Upper lobe of right lung (tissue), 1 donor: ENCODE measurements at regions not wholly inside any gene's neighbourhood (a gene's known extent, or its start where the extent isn't known, plus 50 kb on each side); places are given as distances from the start of the nearest gene placed in this dataset.

Experiments used
- ATAC-seq: fragments of 200-7000 bp; cut with Tn5 transposase; one replicate; pipeline ENCODE4 v1.9.1; 2020; ENCODE audit warnings: mild to moderate bottlenecking, moderate library complexity
- DNase-seq: peaks from one replicate; pipeline ENCODE4 v3.0.0-alpha.2; 2020
- H3K27ac ChIP-seq: fragments of 200-600 bp; one replicate; pipeline ENCODE4 v1.8.0; 2022
- H3K27me3 ChIP-seq: fragments of 200-600 bp; one replicate; pipeline ENCODE4 v1.8.0; 2022; ENCODE audit warnings: mild to moderate bottlenecking
- H3K36me3 ChIP-seq: fragments of 200-600 bp; one replicate; pipeline ENCODE4 v1.8.0; 2022
- H3K4me1 ChIP-seq: fragments of 200-600 bp; one replicate; pipeline ENCODE4 v1.8.0; 2022
- H3K4me3 ChIP-seq: fragments of 200-600 bp; one replicate; pipeline ENCODE4 v1.8.0; 2022; ENCODE audit warnings: mild to moderate bottlenecking
- H3K9me3 ChIP-seq: fragments of 200-600 bp; one replicate; pipeline ENCODE4 v1.8.0; 2022
- CTCF ChIP-seq: fragments of 200-600 bp; IDR thresholded peaks from one replicate; pipeline ENCODE4 v1.8.0; 2022; ENCODE audit warnings: antibody characterized with exemption
- intact Hi-C: fragments of 100-400 bp; cut with DNase I; formaldehyde crosslinking; loops from one replicate; pipeline ENCODE4 v1.11.0; 2022
- donor health status: DM: no; HTN: yes; CAD: no; lungs with severe emphysema.

GRCh38 chrX:574251-574650, 56.3 kb upstream of the SHOX start:
- TF ChIP-seq CTCF = no peak
- intact Hi-C loops = no loop called here
- Histone ChIP-seq H3K27me3 (no peaks in the 10 kb centered on the region), H3K4me1 (no peaks in the 10 kb centered on the region), H3K36me3 (no peaks in the 10 kb centered on the region), H3K4me3 (no peak overlapping the region), H3K9me3 (no peaks in the 10 kb centered on the region), H3K27ac (no peak overlapping the region)
- no peak for DNase-seq
- ATAC-seq = no peak

- H3K36me3 ChIP-seq = no peaks in the 10 kb centered on the region
- intact Hi-C loops = no loop called here
- no peak for TF ChIP-seq CTCF
- H3K9me3 ChIP-seq = no peaks in the 10 kb centered on the region
- H3K27ac ChIP-seq = no peak overlapping the region
- DNase-seq (no peak), ATAC-seq (no peak)
- no peaks in the 10 kb centered on the region for H3K4me1 ChIP-seq
- H3K4me3 ChIP-seq = no peak overlapping the region
- H3K27me3 ChIP-seq = no peaks in the 10 kb centered on the region
These were observed 55.8 kb upstream of the SHOX start for GRCh38 chrX:574830-575229.

- Histone ChIP-seq H3K4me3 (no peak overlapping the region), H3K36me3 (no peaks in the 10 kb centered on the region), H3K27me3 (no peaks in the 10 kb centered on the region), H3K9me3 (no peaks in the 10 kb centered on the region), H3K27ac (no peak overlapping the region), H3K4me1 (no peaks in the 10 kb centered on the region)
- ATAC-seq = no peak
- intact Hi-C loops = no loop called here
- DNase-seq = no peak
- no peak for TF ChIP-seq CTCF
These were observed 53.6 kb upstream of the SHOX start for GRCh38 chrX:576904-577560.

GRCh38 chrX:578531-578930, 52.1 kb upstream of the SHOX start:
- Histone ChIP-seq H3K27me3 (no peaks in the 10 kb centered on the region), H3K4me1 (no peaks in the 10 kb centered on the region), H3K9me3 (no peaks in the 10 kb centered on the region), H3K36me3 (no peaks in the 10 kb centered on the region), H3K4me3 (no peak overlapping the region), H3K27ac (no peak overlapping the region)
- DNase-seq (no peak), ATAC-seq (no peak)
- intact Hi-C loops = no loop called here
- no peak for TF ChIP-seq CTCF

GRCh38 chrX:580030-580429, 50.6 kb upstream of the SHOX start:
- ATAC-seq (no peak), DNase-seq (no peak)
- H3K36me3 ChIP-seq = no peaks in the 10 kb centered on the region
- no peaks in the 10 kb centered on the region for H3K27me3 ChIP-seq
- intact Hi-C loops = no loop called here
- H3K4me1 ChIP-seq = no peaks in the 10 kb centered on the region
- no peaks in the 10 kb centered on the region for H3K9me3 ChIP-seq
- no peak overlapping the region for H3K4me3 ChIP-seq
- H3K27ac ChIP-seq = no peak overlapping the region
- TF ChIP-seq CTCF = no peak
